Mammary epithelial cell (primary cell): ENCODE measurements at regions not wholly inside any gene's neighbourhood (a gene's known extent, or its start where the extent isn't known, plus 50 kb on each side); places are given as distances from the start of the nearest gene placed in this dataset.

ENCODE experiments used
- EZH2 ChIP-seq: IDR thresholded peaks from 2 replicates; pipeline ENCODE4 v1.6.1; 2012; ENCODE audit warnings: low read length, inconsistent platforms, borderline replicate concordance
- TF ChIP-seq, protein P1 (sequence below), 2 donors: IDR thresholded peaks in 1 of 2; conservative IDR thresholded peaks in 1 of 2; 2 replicates each; pipeline ENCODE4 v1.5.1; 2011 to 2012; ENCODE audit warnings: inconsistent platforms in 2 of 2, low read length in 2 of 2, mild to moderate bottlenecking in 2 of 2, control low read depth in 1 of 2, low read depth in 1 of 2; ENCODE audit not compliant: insufficient read depth in 1 of 2; ENCODE audit errors: extremely low read depth in 1 of 2

DNA sequence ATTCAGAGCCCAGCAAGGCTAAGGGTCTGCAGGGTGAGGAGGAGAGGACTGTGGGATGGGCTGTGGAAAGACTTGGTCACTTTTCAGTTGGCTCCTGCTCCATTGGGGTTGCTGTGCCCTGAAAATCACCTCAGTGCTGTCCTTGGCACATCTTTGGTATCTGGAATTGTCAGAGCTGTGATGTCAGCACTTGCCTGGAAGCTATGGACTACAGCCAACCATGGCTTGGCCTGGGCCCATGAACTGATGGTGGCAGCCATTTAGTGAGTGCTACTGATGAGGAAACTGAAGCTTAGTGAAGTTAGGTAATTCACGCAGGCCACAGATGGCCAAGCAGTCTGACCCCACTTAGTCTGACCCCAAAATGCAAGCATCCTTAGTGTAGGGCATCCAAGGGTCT is 121.8 kb upstream of the SERPINE2 start:
- TF ChIP-seq, protein P1, sequence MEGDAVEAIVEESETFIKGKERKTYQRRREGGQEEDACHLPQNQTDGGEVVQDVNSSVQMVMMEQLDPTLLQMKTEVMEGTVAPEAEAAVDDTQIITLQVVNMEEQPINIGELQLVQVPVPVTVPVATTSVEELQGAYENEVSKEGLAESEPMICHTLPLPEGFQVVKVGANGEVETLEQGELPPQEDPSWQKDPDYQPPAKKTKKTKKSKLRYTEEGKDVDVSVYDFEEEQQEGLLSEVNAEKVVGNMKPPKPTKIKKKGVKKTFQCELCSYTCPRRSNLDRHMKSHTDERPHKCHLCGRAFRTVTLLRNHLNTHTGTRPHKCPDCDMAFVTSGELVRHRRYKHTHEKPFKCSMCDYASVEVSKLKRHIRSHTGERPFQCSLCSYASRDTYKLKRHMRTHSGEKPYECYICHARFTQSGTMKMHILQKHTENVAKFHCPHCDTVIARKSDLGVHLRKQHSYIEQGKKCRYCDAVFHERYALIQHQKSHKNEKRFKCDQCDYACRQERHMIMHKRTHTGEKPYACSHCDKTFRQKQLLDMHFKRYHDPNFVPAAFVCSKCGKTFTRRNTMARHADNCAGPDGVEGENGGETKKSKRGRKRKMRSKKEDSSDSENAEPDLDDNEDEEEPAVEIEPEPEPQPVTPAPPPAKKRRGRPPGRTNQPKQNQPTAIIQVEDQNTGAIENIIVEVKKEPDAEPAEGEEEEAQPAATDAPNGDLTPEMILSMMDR (conservative IDR thresholded peaks at IDR 0.05 in 1 of 2, IDR thresholded peaks at IDR 0.05 in 1 of 2; ENCODE audit: extremely low read depth in 1 of 2, insufficient read depth in 1 of 2, low read depth in 1 of 2, low read length in 2 of 2), result no peak
- TF ChIP-seq EZH2, result no peak
